ENCODE measurements at regions not wholly inside any gene's neighbourhood (a gene's known extent, or its start where the extent isn't known, plus 50 kb on each side); places are given as distances from the start of the nearest gene placed in this dataset.

DNA sequence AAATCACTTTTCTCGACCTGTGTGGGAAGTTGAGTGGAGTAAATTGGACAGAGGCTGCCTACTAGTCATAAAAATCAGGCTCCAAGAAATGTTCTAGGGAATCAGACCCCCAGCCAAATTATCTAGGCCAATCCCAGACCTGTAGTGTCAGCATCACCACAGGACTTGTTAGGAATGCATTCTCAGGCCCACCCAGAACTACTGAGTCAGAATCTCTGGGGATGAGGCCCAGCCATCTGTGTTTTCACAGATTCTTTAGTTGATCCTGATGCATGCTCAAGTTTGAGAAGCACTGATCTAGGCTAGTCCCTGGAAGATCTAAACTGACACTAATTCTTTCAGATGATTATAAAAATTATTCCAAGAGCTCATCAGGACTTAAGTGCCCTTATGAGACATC lies 434.0 kb upstream of the MEIS1 start:
- no peaks in the 10 kb centered on the region for H3K4me1 Mint-ChIP-seq
- H3K4me3 Mint-ChIP-seq, result no peak overlapping the region
- H3K27ac Mint-ChIP-seq, result no peak overlapping the region
- TF ChIP-seq, protein P1, sequence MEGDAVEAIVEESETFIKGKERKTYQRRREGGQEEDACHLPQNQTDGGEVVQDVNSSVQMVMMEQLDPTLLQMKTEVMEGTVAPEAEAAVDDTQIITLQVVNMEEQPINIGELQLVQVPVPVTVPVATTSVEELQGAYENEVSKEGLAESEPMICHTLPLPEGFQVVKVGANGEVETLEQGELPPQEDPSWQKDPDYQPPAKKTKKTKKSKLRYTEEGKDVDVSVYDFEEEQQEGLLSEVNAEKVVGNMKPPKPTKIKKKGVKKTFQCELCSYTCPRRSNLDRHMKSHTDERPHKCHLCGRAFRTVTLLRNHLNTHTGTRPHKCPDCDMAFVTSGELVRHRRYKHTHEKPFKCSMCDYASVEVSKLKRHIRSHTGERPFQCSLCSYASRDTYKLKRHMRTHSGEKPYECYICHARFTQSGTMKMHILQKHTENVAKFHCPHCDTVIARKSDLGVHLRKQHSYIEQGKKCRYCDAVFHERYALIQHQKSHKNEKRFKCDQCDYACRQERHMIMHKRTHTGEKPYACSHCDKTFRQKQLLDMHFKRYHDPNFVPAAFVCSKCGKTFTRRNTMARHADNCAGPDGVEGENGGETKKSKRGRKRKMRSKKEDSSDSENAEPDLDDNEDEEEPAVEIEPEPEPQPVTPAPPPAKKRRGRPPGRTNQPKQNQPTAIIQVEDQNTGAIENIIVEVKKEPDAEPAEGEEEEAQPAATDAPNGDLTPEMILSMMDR (IDR thresholded peaks at IDR 0.05; ENCODE audit: unreplicated experiment in 3 of 3), result no peak
- peaks cover 12% of the 10 kb centered on the region for H3K27me3 Mint-ChIP-seq (ENCODE audit: low read depth)
- no peaks in the 10 kb centered on the region for H3K36me3 Mint-ChIP-seq (ENCODE audit: low read depth)
- peaks cover 2% of the 10 kb centered on the region for H3K9me3 Mint-ChIP-seq

DNA sequence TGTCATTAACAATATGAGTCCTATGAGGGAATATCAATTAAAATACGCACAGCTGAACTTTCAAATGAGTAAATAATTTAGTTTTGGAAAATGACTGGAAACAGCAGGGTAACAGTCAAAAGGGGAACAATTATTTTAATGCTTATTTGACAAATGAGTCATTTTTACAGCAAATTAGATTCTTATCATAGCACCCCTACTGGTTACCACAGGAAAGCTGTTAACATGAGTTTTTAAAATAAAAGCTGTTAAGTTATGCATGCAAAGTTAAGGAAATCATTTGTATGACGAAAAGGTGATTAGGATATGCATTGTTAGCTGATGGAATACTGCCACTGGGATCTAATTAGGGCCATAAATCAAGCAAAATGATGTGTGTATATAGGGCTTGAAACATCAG lies 435.1 kb upstream of the MEIS1 start:
- H3K27ac Mint-ChIP-seq, result no peak overlapping the region
- TF ChIP-seq, protein P1 (IDR thresholded peaks at IDR 0.05; ENCODE audit: unreplicated experiment in 3 of 3), result peak in 1 of 3 experiments; percentile 23
- peaks cover 11% of the 10 kb centered on the region for H3K27me3 Mint-ChIP-seq (ENCODE audit: low read depth)
- H3K4me3 Mint-ChIP-seq, result no peak overlapping the region
- peaks cover 2% of the 10 kb centered on the region for H3K9me3 Mint-ChIP-seq
- H3K4me1 Mint-ChIP-seq, result no peaks in the 10 kb centered on the region
- H3K36me3 Mint-ChIP-seq (ENCODE audit: low read depth), result no peaks in the 10 kb centered on the region

DNA sequence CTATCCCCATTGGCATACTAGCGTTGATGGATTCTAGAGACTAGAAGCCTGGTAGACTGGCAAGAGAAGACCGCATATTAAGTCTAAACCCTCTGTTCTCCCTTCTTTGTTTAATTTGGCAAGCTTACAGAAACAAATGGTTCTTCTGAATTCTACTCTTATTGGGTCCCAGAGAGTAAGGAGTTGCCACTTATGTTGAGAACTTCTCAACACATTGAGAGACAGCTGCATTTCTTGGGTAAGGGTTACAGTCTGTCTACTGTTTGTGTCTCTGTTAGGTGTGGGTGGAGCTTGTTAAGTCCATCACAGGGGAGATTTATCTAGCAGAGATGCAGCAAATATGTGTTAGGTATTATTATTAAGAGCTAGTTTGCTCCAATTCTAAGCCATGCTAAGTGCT lies 435.8 kb upstream of the MEIS1 start:
- Mint-ChIP-seq H3K4me1 (no peaks in the 10 kb centered on the region), H3K9me3 (no peaks in the 10 kb centered on the region), H3K36me3 (ENCODE audit: low read depth) (no peaks in the 10 kb centered on the region)

DNA sequence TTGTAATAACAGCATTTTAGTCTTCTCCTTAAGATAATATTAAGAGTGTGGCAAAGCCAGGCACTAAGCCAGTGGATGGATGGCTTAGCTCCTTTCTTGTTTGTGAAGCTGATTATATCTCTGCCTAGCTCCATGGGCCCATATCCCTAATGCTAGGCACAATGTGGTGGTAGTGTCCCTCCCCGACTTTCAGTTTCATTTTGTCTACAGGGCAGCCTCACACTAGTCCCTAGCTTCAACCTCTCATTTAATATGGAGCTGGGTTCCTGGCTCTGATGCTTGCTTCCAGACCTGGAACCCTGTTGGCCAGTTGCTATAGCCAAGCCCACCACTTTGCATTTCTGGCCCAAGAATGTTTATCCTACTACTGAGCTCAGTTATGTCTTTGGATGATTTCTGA lies 437.0 kb upstream of the MEIS1 start:
- H3K27ac Mint-ChIP-seq, result no peak overlapping the region
- no peaks in the 10 kb centered on the region for H3K36me3 Mint-ChIP-seq (ENCODE audit: low read depth)
- TF ChIP-seq, protein P1 (IDR thresholded peaks at IDR 0.05; ENCODE audit: unreplicated experiment in 3 of 3), result no peak
- no peaks in the 10 kb centered on the region for H3K4me1 Mint-ChIP-seq
- peaks cover 4% of the 10 kb centered on the region for H3K27me3 Mint-ChIP-seq (ENCODE audit: low read depth)
- H3K4me3 Mint-ChIP-seq, result no peak overlapping the region
- no peaks in the 10 kb centered on the region for H3K9me3 Mint-ChIP-seq

More for the DNA sequence above, 435.8 kb upstream of the MEIS1 start:
- H3K27ac Mint-ChIP-seq, result no peak overlapping the region
- H3K4me3 Mint-ChIP-seq, result no peak overlapping the region
- TF ChIP-seq, protein P1 (IDR thresholded peaks at IDR 0.05; ENCODE audit: unreplicated experiment in 3 of 3), result no peak
- peaks cover 4% of the 10 kb centered on the region for H3K27me3 Mint-ChIP-seq (ENCODE audit: low read depth)

DNA sequence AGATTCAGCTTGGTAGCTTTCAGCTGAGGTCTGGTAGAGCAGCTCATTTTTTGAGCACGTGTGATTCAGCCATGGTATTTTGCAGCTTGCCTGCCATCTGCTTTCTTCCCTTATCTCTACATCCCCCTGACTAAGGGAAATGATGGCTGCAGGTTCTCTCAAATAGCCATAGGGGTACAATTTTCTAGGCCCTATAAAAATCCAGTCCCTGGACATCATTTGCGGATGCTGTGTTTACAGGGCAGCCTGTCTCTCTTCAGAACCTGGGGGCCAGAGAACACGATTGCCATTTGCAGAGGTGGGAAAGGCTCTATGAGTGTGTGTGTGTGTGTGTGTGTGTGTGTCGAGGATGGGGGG lies 442.7 kb upstream of the MEIS1 start:
- peak overlapping the region in 2 of 3 experiments; percentile 60 to 74 for H3K27ac Mint-ChIP-seq
- H3K36me3 Mint-ChIP-seq (ENCODE audit: low read depth), result peaks cover 7% of the 10 kb centered on the region

More for the DNA sequence above, 442.7 kb upstream of the MEIS1 start:
- H3K27me3 Mint-ChIP-seq (ENCODE audit: low read depth), result no peaks in the 10 kb centered on the region
- TF ChIP-seq, protein P1 (IDR thresholded peaks at IDR 0.05; ENCODE audit: unreplicated experiment in 3 of 3), result no peak
- H3K9me3 Mint-ChIP-seq, result peaks cover 11% of the 10 kb centered on the region
- peaks cover 15% of the 10 kb centered on the region for H3K4me1 Mint-ChIP-seq
- no peak overlapping the region for H3K4me3 Mint-ChIP-seq

Measured in nephron (organoid).